ENCODE measurements at regions not wholly inside any gene's neighbourhood (a gene's known extent, or its start where the extent isn't known, plus 50 kb on each side); places are given as distances from the start of the nearest gene placed in this dataset.

DNA sequence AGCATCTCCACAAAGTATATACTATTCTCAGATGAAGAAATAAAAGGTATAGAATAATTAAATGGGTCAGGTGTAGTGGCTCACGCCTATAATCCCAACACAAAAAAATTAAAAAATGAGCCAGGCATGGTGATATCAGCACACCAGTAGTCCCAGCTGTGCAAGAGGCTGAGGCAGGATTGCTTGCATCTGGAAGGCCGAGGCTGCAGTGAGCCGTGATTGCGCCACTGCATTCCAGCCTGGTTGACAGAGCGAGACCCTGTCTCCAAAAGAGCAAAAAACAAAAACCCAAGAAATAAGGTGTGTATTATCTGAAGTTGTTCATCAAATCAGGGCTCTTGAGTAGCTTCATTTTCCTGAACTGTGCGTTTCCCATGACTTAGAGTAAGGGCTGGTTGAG is 83.2 kb upstream of the MYO10 start:
- 95% methylated on average over 6 of the region's 6 CpGs; no CpG with 5 or more reads in 1 of the 2 experiments for WGBS, 2 experiments (ENCODE audit: extremely low coverage in 1 of 2, insufficient coverage in 1 of 2, insufficient read length in 1 of 2, insufficient replicate concordance in 2 of 2, low coverage in 1 of 2, low lambda C conversion rate in 2 of 2, missing lambda C conversion rate in 1 of 2)
- Histone ChIP-seq H3K14ac (ENCODE audit: insufficient read length) (no peak overlapping the region), H3K36me3 (ENCODE audit: control insufficient read depth in 2 of 4, insufficient read depth in 4 of 4, low read length in 3 of 4) (no peaks in the 10 kb centered on the region), H3K79me2 (ENCODE audit: control insufficient read depth in 1 of 2, insufficient read depth in 2 of 2, low read length in 2 of 2) (no peaks in the 10 kb centered on the region), H2BK15ac (ENCODE audit: low read length) (no peak overlapping the region), H3K56ac (replicated peaks; ENCODE audit: insufficient read length, low read depth, low read length) (no peak overlapping the region), H4K8ac (ENCODE audit: extremely low read depth, insufficient read depth, low read length) (no peak overlapping the region), H3K4me3 (ENCODE audit: extremely low read depth in 1 of 4, insufficient read depth in 2 of 4, low read depth in 3 of 4, low read length in 4 of 4) (no peak overlapping the region), H3K9ac (replicated peaks in 1 of 4; ENCODE audit: extremely low read depth in 1 of 4, low read depth in 3 of 4, low read length in 3 of 4) (no peak overlapping the region), H4K91ac (replicated peaks; ENCODE audit: insufficient read length, low read length) (no peak overlapping the region), H2BK20ac (ENCODE audit: low read length) (no peak overlapping the region), H2BK5ac (ENCODE audit: low read depth, low read length) (no peak overlapping the region), H3K27me3 (replicated peaks in 1 of 4; ENCODE audit: control insufficient read depth in 3 of 4, extremely low read depth in 1 of 4, insufficient read depth in 3 of 4, low read length in 3 of 4) (no peaks in the 10 kb centered on the region), H3K4me2 (ENCODE audit: insufficient read depth in 1 of 2, low read depth in 2 of 2, low read length in 2 of 2) (no peak overlapping the region), H3K9me3 (ENCODE audit: insufficient read depth in 2 of 2, low read depth in 1 of 2, low read length in 1 of 2) (no peaks in the 10 kb centered on the region), H3K27ac (ENCODE audit: low read depth, low read length) (no peak overlapping the region), H2BK12ac (ENCODE audit: low read depth, low read length) (no peak overlapping the region), H3K18ac (ENCODE audit: extremely low read depth, low read length) (no peak overlapping the region), H3K23ac (ENCODE audit: insufficient read length) (no peak overlapping the region), H2AK5ac (ENCODE audit: low read depth, low read length) (no peak overlapping the region), H3K79me1 (ENCODE audit: low read depth, low read length) (no peaks in the 10 kb centered on the region), H3K4ac (replicated peaks; ENCODE audit: insufficient read length, low read depth, low read length) (no peak overlapping the region), H3K23me2 (ENCODE audit: low read depth, low read length) (no peaks in the 10 kb centered on the region), H4K20me1 (replicated peaks in 1 of 2; ENCODE audit: control insufficient read depth in 1 of 2, insufficient read depth in 2 of 2, low read length in 2 of 2) (no peaks in the 10 kb centered on the region), H2AFZ (ENCODE audit: low read length) (peak overlapping the region; percentile 29; the same call in 1 of the 2 replicates), H2BK120ac (replicated peaks; ENCODE audit: low read depth, low read length) (no peak overlapping the region), H4K5ac (ENCODE audit: insufficient read length, low read depth, low read length) (no peak overlapping the region), H3K4me1 (replicated peaks in 1 of 4; ENCODE audit: control insufficient read depth in 3 of 4, insufficient read depth in 4 of 4, low read length in 3 of 4) (no peaks in the 10 kb centered on the region)
- DNase-seq (ENCODE audit: low read depth in 1 of 2, low spot score in 2 of 2): no peak
- TF ChIP-seq CEBPB (IDR thresholded peaks at IDR 0.05; ENCODE audit: low read depth, low read length) (peak; percentile 72), SIRT6 (IDR thresholded peaks at IDR 0.05; ENCODE audit: low read length) (no peak), FOSL1 (IDR thresholded peaks at IDR 0.05; ENCODE audit: insufficient read depth, low read depth, low read length) (no peak), HDAC2 (IDR thresholded peaks at IDR 0.05; ENCODE audit: borderline replicate concordance in 1 of 2, low read depth in 2 of 2, low read length in 2 of 2) (no peak), RXRA (IDR thresholded peaks at IDR 0.05; ENCODE audit: insufficient read depth, low read depth, low read length) (no peak), PHF8 (conservative IDR thresholded peaks at IDR 0.05; ENCODE audit: low read depth, low read length) (no peak)
- no peak for FAIRE-seq
- ChIA-PET POLR2A (ENCODE audit: partially characterized antibody) (no interaction called here), CTCF (ENCODE audit: partially characterized antibody) (interaction anchor here (0.5 to 1.3 kb wide), 3 partner anchors 86 to 1331 kb away, joined by 3 to 4 read pairs (median 3); no protein-coding TSS in a partner anchor)

All from H1 (cell line).